GM12865 (cell line): ENCODE measurements at regions not wholly inside any gene's neighbourhood (a gene's known extent, or its start where the extent isn't known, plus 50 kb on each side); places are given as distances from the start of the nearest gene placed in this dataset.

ENCODE experiments used
- DNase-seq: peaks from one replicate; pipeline ENCODE4 v3.0.0; 2010; ENCODE audit warnings: low read depth
- H3K4me3 ChIP-seq: 2 replicates; pipeline ENCODE4 v1.5.1; 2011; ENCODE audit warnings: mild to moderate bottlenecking, low read depth, low read length, control low read depth
- CTCF ChIP-seq: IDR thresholded peaks from 2 replicates; pipeline ENCODE4 v1.5.1; 2011; ENCODE audit warnings: low read length, control low read depth, low read depth, inconsistent platforms; ENCODE audit not compliant: insufficient read depth; ENCODE audit errors: missing control alignments

- no peak for DNase-seq
- no peak for TF ChIP-seq CTCF
These were observed 166.5 kb upstream of the STS start for GRCh38 chrX:6980981-6981380.

GRCh38 chrX:6968231-6968630, 179.3 kb upstream of the STS start:
- no peak for DNase-seq

More at GRCh38 chrX:6980981-6981380, 166.5 kb upstream of the STS start:
- H3K4me3 ChIP-seq, result no peak overlapping the region

GRCh38 chrX:6965729-6966128, 181.8 kb upstream of the STS start:
- TF ChIP-seq CTCF, result no peak
- DNase-seq, result no peak
- H3K4me3 ChIP-seq, result no peak overlapping the region

More at GRCh38 chrX:6968231-6968630, 179.3 kb upstream of the STS start:
- TF ChIP-seq CTCF, result no peak
- no peak overlapping the region for H3K4me3 ChIP-seq

- no peak overlapping the region for H3K4me3 ChIP-seq
- TF ChIP-seq CTCF, result no peak
- no peak for DNase-seq
These were observed 185.5 kb upstream of the STS start for GRCh38 chrX:6962006-6962355.

- no peak for DNase-seq
- no peak overlapping the region for H3K4me3 ChIP-seq
- TF ChIP-seq CTCF, result no peak
These were observed 186.1 kb upstream of the STS start for GRCh38 chrX:6961286-6962005.

GRCh38 chrX:6959006-6959405, 188.5 kb upstream of the STS start:
- no peak for DNase-seq
- H3K4me3 ChIP-seq, result no peak overlapping the region
- TF ChIP-seq CTCF, result no peak

- H3K4me3 ChIP-seq, result no peak overlapping the region
- TF ChIP-seq CTCF, result no peak
- no peak for DNase-seq
These were observed 192.7 kb upstream of the STS start for GRCh38 chrX:6954836-6955235.
